WTC11 (cell line): ENCODE measurements at regions not wholly inside any gene's neighbourhood (a gene's known extent, or its start where the extent isn't known, plus 50 kb on each side); places are given as distances from the start of the nearest gene placed in this dataset.

Experiments used
- ATAC-seq: fragments of 200-7000 bp; cut with Tn5 transposase; 2 replicates; pipeline ENCODE4 v1.10.0; 2021; ENCODE audit warnings: mild to moderate bottlenecking, moderate library complexity
- CTCF ChIA-PET: fragments of 300-600 bp; sonication (Branson Sonifier 250); formaldehyde crosslinking; loops from one replicate; lab custom pipeline; 2021; ENCODE audit warnings: antibody characterized with exemption; lab: Charles Lee
- POLR2A ChIA-PET: fragments of 350-600 bp; sonication (Branson Sonifier 250); formaldehyde crosslinking; loops from one replicate; lab custom pipeline; 2021; ENCODE audit warnings: antibody characterized with exemption; lab: Charles Lee
- DNase-seq: peaks from one replicate; pipeline ENCODE4 v3.0.0; 2021; ENCODE audit warnings: low spot score
- H3K27ac Mint-ChIP-seq: 2 replicates; pipeline ENCODE4 v1.8.0; 2021; ENCODE audit warnings: mixed read lengths
- H3K27me3 Mint-ChIP-seq: 2 replicates; pipeline ENCODE4 v1.8.0; 2021; ENCODE audit warnings: low read depth, mild to moderate bottlenecking, moderate library complexity, mixed read lengths
- H3K36me3 Mint-ChIP-seq: 2 replicates; pipeline ENCODE4 v1.8.0; 2021; ENCODE audit warnings: mixed read lengths
- H3K4me1 Mint-ChIP-seq: 2 replicates; pipeline ENCODE4 v1.8.0; 2022; ENCODE audit warnings: mixed read lengths
- H3K4me3 Mint-ChIP-seq: 2 replicates; pipeline ENCODE4 v1.8.0; 2021; ENCODE audit warnings: mild to moderate bottlenecking, moderate library complexity, mixed read lengths
- H3K9me3 Mint-ChIP-seq: 2 replicates; pipeline ENCODE4 v1.8.0; 2021; ENCODE audit warnings: mixed read lengths
- ATF6 ChIP-seq: sonication (generic); formaldehyde crosslinking; IDR thresholded peaks from 2 replicates; pipeline ENCODE4 v1.8.1; 2023; ENCODE audit warnings: mild to moderate bottlenecking, missing genetic modification reagents
- E2F1 ChIP-seq: sonication (generic); formaldehyde crosslinking; IDR thresholded peaks from 2 replicates; pipeline ENCODE4 v1.8.0; 2022; ENCODE audit warnings: mild to moderate bottlenecking, missing genetic modification reagents
- FOXJ3 ChIP-seq: sonication (generic); formaldehyde crosslinking; IDR thresholded peaks from 2 replicates; pipeline ENCODE4 v1.9.0; 2021; ENCODE audit warnings: missing genetic modification reagents, mild to moderate bottlenecking, borderline replicate concordance
- FOXK1 ChIP-seq: sonication (generic); formaldehyde crosslinking; IDR thresholded peaks from 2 replicates; pipeline ENCODE4 v1.8.0; 2022; ENCODE audit warnings: mild to moderate bottlenecking, moderate library complexity, missing genetic modification reagents
- FOXP1 ChIP-seq: sonication (generic); formaldehyde crosslinking; IDR thresholded peaks from 2 replicates; pipeline ENCODE4 v1.8.0; 2022; ENCODE audit warnings: missing genetic modification reagents, mild to moderate bottlenecking, moderate library complexity, borderline replicate concordance
- HMGXB4 ChIP-seq: sonication (generic); formaldehyde crosslinking; IDR thresholded peaks from 2 replicates; pipeline ENCODE4 v1.8.1; 2023; ENCODE audit warnings: mild to moderate bottlenecking, moderate library complexity, missing genetic modification reagents
- KAT7 ChIP-seq: sonication (generic); formaldehyde crosslinking; IDR thresholded peaks from 2 replicates; pipeline ENCODE4 v1.8.1; 2023; ENCODE audit warnings: missing genetic modification reagents, mild to moderate bottlenecking, borderline replicate concordance
- MLX ChIP-seq: sonication (generic); formaldehyde crosslinking; IDR thresholded peaks from 2 replicates; pipeline ENCODE4 v1.8.1; 2023; ENCODE audit warnings: mild to moderate bottlenecking, missing genetic modification reagents, moderate library complexity
- NFE2L1 ChIP-seq: sonication (generic); formaldehyde crosslinking; IDR thresholded peaks from 2 replicates; pipeline ENCODE4 v1.8.1; 2023; ENCODE audit warnings: missing genetic modification reagents
- NR2C2 ChIP-seq: sonication (generic); formaldehyde crosslinking; IDR thresholded peaks from 2 replicates; pipeline ENCODE4 v1.8.0; 2022; ENCODE audit warnings: mild to moderate bottlenecking, missing genetic modification reagents
- OVOL2 ChIP-seq: fragments of 250-450 bp; sonication (Bioruptor Pico); IDR thresholded peaks from 2 replicates; pipeline ENCODE4 v1.9.0; 2021; ENCODE audit warnings: mild to moderate bottlenecking, borderline replicate concordance
- RORB ChIP-seq: fragments of 250-450 bp; sonication (Bioruptor Pico); IDR thresholded peaks from 2 replicates; pipeline ENCODE4 v1.9.0; 2021; ENCODE audit warnings: mild to moderate bottlenecking
- STAT6 ChIP-seq: sonication (generic); formaldehyde crosslinking; conservative IDR thresholded peaks from 2 replicates; pipeline ENCODE4 v1.8.1; 2023; ENCODE audit warnings: mild to moderate bottlenecking, low read depth, missing genetic modification reagents, moderate library complexity
- USF1 ChIP-seq: sonication (generic); formaldehyde crosslinking; IDR thresholded peaks from 2 replicates; pipeline ENCODE4 v1.8.0; 2022; ENCODE audit warnings: mild to moderate bottlenecking, missing genetic modification reagents
- ZNF263 ChIP-seq: sonication (generic); formaldehyde crosslinking; IDR thresholded peaks from 2 replicates; pipeline ENCODE4 v1.8.1; 2022; ENCODE audit warnings: low read depth, mild to moderate bottlenecking, moderate library complexity, missing genetic modification reagents
- ZNF416 ChIP-seq: fragments of 250-450 bp; sonication (Bioruptor Pico); IDR thresholded peaks from 2 replicates; pipeline ENCODE4 v1.9.0; 2021; ENCODE audit warnings: mild to moderate bottlenecking, inconsistent platforms
- ZNF425 ChIP-seq: fragments of 250-450 bp; sonication (Bioruptor Pico); conservative IDR thresholded peaks from 2 replicates; pipeline ENCODE4 v1.9.0; 2021; ENCODE audit warnings: mild to moderate bottlenecking
- ZNF512 ChIP-seq: sonication (generic); formaldehyde crosslinking; IDR thresholded peaks from 2 replicates; pipeline ENCODE4 v1.8.1; 2022; ENCODE audit warnings: missing genetic modification reagents, borderline replicate concordance

GRCh38 chr20:51978070-51978501, 175.8 kb upstream of the SALL4 start:
- Mint-ChIP-seq H3K36me3 (peaks cover 20% of the 10 kb centered on the region), H3K9me3 (peaks cover 17% of the 10 kb centered on the region), H3K4me3 (no peak overlapping the region), H3K4me1 (no peaks in the 10 kb centered on the region), H3K27me3 (peaks cover 3% of the 10 kb centered on the region; the same call in 1 of the 2 replicates), H3K27ac (no peak overlapping the region; the same call in 1 of the 2 replicates)
- POLR2A ChIA-PET = no interaction called here
- CTCF ChIA-PET = no interaction called here
- no peak for DNase-seq
- ATAC-seq = no peak
- TF ChIP-seq ZNF416 (CRISPR knock-in tag) (no peak), MLX (no peak), HMGXB4 (no peak), RORB (CRISPR knock-in tag) (no peak), OVOL2 (CRISPR knock-in tag) (no peak), FOXJ3 (CRISPR knock-in tag) (no peak), USF1 (CRISPR knock-in tag) (no peak), STAT6 (CRISPR knock-in tag) (no peak), ZNF512 (CRISPR knock-in tag) (no peak), ZNF425 (CRISPR knock-in tag) (no peak), ATF6 (CRISPR knock-in tag) (no peak), NFE2L1 (CRISPR knock-in tag) (no peak), FOXP1 (CRISPR knock-in tag) (no peak), FOXK1 (CRISPR knock-in tag) (no peak), NR2C2 (CRISPR knock-in tag) (no peak), KAT7 (CRISPR knock-in tag) (no peak), ZNF263 (CRISPR knock-in tag) (no peak), E2F1 (CRISPR knock-in tag) (no peak)
